H9 (cell line): ENCODE measurements at regions not wholly inside any gene's neighbourhood (a gene's known extent, or its start where the extent isn't known, plus 50 kb on each side); places are given as distances from the start of the nearest gene placed in this dataset.

Experiments used
- DNase-seq: peaks from one replicate; pipeline ENCODE4 v3.0.0-alpha.2; 2017
- H2AFZ ChIP-seq: one replicate; pipeline ENCODE4 v1.6.1; 2013; ENCODE audit warnings: mild to moderate bottlenecking, low read length, control low read depth, moderate library complexity
- H2AK5ac ChIP-seq: 2 replicates; pipeline ENCODE4 v1.6.1; 2013; ENCODE audit warnings: low read length, control low read depth, mixed read lengths; ENCODE audit not compliant: insufficient read length
- H2BK120ac ChIP-seq: one replicate; pipeline ENCODE4 v1.6.1; 2013; ENCODE audit warnings: low read depth, mild to moderate bottlenecking, low read length, control low read depth, inconsistent platforms; ENCODE audit not compliant: poor library complexity, severe bottlenecking
- H2BK12ac ChIP-seq: 2 replicates; pipeline ENCODE4 v1.6.1; 2013; ENCODE audit warnings: low read length, control low read depth, mixed read lengths, low read depth; ENCODE audit not compliant: insufficient read length
- H2BK15ac ChIP-seq: 2 replicates; pipeline ENCODE4 v1.6.1; 2013; ENCODE audit warnings: low read depth, low read length, control low read depth
- H2BK20ac ChIP-seq: one replicate; pipeline ENCODE4 v1.6.1; 2013; ENCODE audit warnings: low read depth, mild to moderate bottlenecking, low read length, control low read depth, inconsistent platforms; ENCODE audit not compliant: poor library complexity, severe bottlenecking
- H2BK5ac ChIP-seq: 2 replicates; pipeline ENCODE4 v1.6.1; 2013; ENCODE audit warnings: low read length, control low read depth, mixed read lengths; ENCODE audit not compliant: insufficient read length
- H3K14ac ChIP-seq: 2 replicates; pipeline ENCODE4 v1.6.1; 2013; ENCODE audit warnings: low read length, control low read depth; ENCODE audit not compliant: insufficient read depth
- H3K18ac ChIP-seq: 2 replicates; pipeline ENCODE4 v1.6.1; 2013; ENCODE audit warnings: low read depth, mild to moderate bottlenecking, mixed read lengths, low read length, control low read depth; ENCODE audit not compliant: insufficient read length
- H3K23ac ChIP-seq: 2 replicates; pipeline ENCODE4 v1.6.1; 2013; ENCODE audit warnings: low read length, control low read depth, mixed read lengths, low read depth; ENCODE audit not compliant: insufficient read length
- H3K23me2 ChIP-seq: 2 replicates; pipeline ENCODE4 v1.6.1; 2013; ENCODE audit warnings: low read depth, mild to moderate bottlenecking, mixed read lengths, low read length, control low read depth; ENCODE audit not compliant: insufficient read length, poor library complexity, severe bottlenecking
- H3K27ac ChIP-seq: 2 replicates; pipeline ENCODE4 v1.5.1; 2013; ENCODE audit warnings: low read length, control low read depth, mixed read lengths, low read depth; ENCODE audit not compliant: insufficient read length
- H3K27me3 ChIP-seq: 2 replicates; pipeline ENCODE4 v1.6.1; 2013; ENCODE audit warnings: low read length, control low read depth, inconsistent platforms; ENCODE audit not compliant: insufficient read depth
- H3K4ac ChIP-seq: 2 replicates; pipeline ENCODE4 v1.6.1; 2013; ENCODE audit warnings: low read depth, mild to moderate bottlenecking, control low read depth, inconsistent platforms, low read length, moderate library complexity
- H3K4me1 ChIP-seq: 2 replicates; pipeline ENCODE4 v1.6.1; 2013; ENCODE audit warnings: low read length, control low read depth, inconsistent platforms; ENCODE audit not compliant: insufficient read depth
- H3K4me2 ChIP-seq: 2 replicates; pipeline ENCODE4 v1.6.1; 2013; ENCODE audit warnings: low read length, control low read depth, mixed read lengths; ENCODE audit not compliant: insufficient read length, insufficient read depth
- H3K56ac ChIP-seq: 2 replicates; pipeline ENCODE4 v1.6.1; 2013; ENCODE audit warnings: low read depth, mild to moderate bottlenecking, mixed read lengths, low read length, control low read depth; ENCODE audit not compliant: insufficient read length
- H3K79me1 ChIP-seq: 2 replicates; pipeline ENCODE4 v1.6.1; 2013; ENCODE audit warnings: low read depth, mild to moderate bottlenecking, moderate library complexity, low read length, control low read depth, inconsistent platforms; ENCODE audit not compliant: insufficient read depth, poor library complexity, severe bottlenecking
- H3K79me2 ChIP-seq: 2 replicates; pipeline ENCODE4 v1.6.1; 2013; ENCODE audit warnings: low read length, control low read depth, inconsistent platforms; ENCODE audit not compliant: insufficient read depth
- H3K9ac ChIP-seq: 2 replicates; pipeline ENCODE4 v1.6.1; 2013; ENCODE audit warnings: low read length, control low read depth, mixed read lengths; ENCODE audit not compliant: insufficient read length; ENCODE audit errors: extremely low read depth
- H3K9me3 ChIP-seq: one replicate; pipeline ENCODE4 v1.6.1; 2013; ENCODE audit warnings: low read depth, low read length, inconsistent platforms; ENCODE audit not compliant: control insufficient read depth
- H3T11ph ChIP-seq: one replicate; pipeline ENCODE4 v1.6.1; 2013; ENCODE audit warnings: mild to moderate bottlenecking, low read length, control low read depth, inconsistent platforms
- H4K20me1 ChIP-seq: one replicate; pipeline ENCODE4 v1.6.1; 2013; ENCODE audit not compliant: control insufficient read depth, insufficient read length, insufficient read depth
- H4K5ac ChIP-seq: 2 replicates; pipeline ENCODE4 v1.6.1; 2013; ENCODE audit warnings: low read depth, mild to moderate bottlenecking, mixed read lengths, low read length, control low read depth; ENCODE audit not compliant: insufficient read length
- H4K8ac ChIP-seq: replicated peaks from 2 replicates; pipeline ENCODE4 v1.6.1; 2013; ENCODE audit warnings: low read length, control low read depth, mixed read lengths, low read depth; ENCODE audit not compliant: insufficient read length
- H4K91ac ChIP-seq: 2 replicates; pipeline ENCODE4 v1.6.1; 2013; ENCODE audit warnings: low read depth, mild to moderate bottlenecking, moderate library complexity, mixed read lengths, low read length, control low read depth; ENCODE audit not compliant: insufficient read length
- H3K27ac Mint-ChIP-seq, 3 experiments: 2 replicates in 2 of 3; 3 replicates in 1 of 3; pipeline ENCODE4 v1.8.0; 2020 to 2021; ENCODE audit warnings: mixed read lengths in 3 of 3, mild to moderate bottlenecking in 1 of 3, moderate library complexity in 1 of 3
- H3K27me3 Mint-ChIP-seq: 2 replicates; pipeline ENCODE4 v1.8.0; 2021; ENCODE audit warnings: low read depth, mild to moderate bottlenecking, moderate library complexity, mixed read lengths
- H3K36me3 Mint-ChIP-seq, 3 experiments: 2 replicates in 2 of 3; 3 replicates in 1 of 3; pipeline ENCODE4 v1.8.0; 2020 to 2021; ENCODE audit warnings: low read depth in 3 of 3, mixed read lengths in 3 of 3; ENCODE audit not compliant: insufficient read depth in 1 of 3
- H3K4me1 Mint-ChIP-seq, 2 experiments: 2 replicates each; pipeline ENCODE4 v1.8.0; 2020; ENCODE audit warnings: mixed read lengths in 2 of 2
- H3K4me3 Mint-ChIP-seq, 2 experiments: 2 replicates in 1 of 2; 3 replicates in 1 of 2; pipeline ENCODE4 v1.8.0; 2020 to 2021; ENCODE audit warnings: mild to moderate bottlenecking in 2 of 2, mixed read lengths in 2 of 2, moderate library complexity in 1 of 2
- H3K9me3 Mint-ChIP-seq, 2 experiments: 2 replicates in 1 of 2; 3 replicates in 1 of 2; pipeline ENCODE4 v1.8.0; 2020; ENCODE audit warnings: mild to moderate bottlenecking in 2 of 2, mixed read lengths in 2 of 2, moderate library complexity in 1 of 2
- CTCF ChIP-seq: fragments of 200-600 bp; sonication (generic); conservative IDR thresholded peaks from 3 replicates; pipeline ENCODE4 v1.8.0; 2021; ENCODE audit warnings: antibody characterized with exemption, mild to moderate bottlenecking
- WGBS: extraction: QIAGEN DNeasy Blood & Tissue Kit; methylation state at CpG from one replicate; pipeline ENCODE4 v1.1.7; 2013; ENCODE audit warnings: missing lambda C conversion rate, low lambda C conversion rate, mixed read lengths; ENCODE audit not compliant: insufficient read length; ENCODE audit errors: extremely low coverage; 5-methylcytosine and 5-hydroxymethylcytosine counted together

GRCh38 chr1:96059276-96059675, 662.3 kb upstream of the PTBP2 start:
- no peak for DNase-seq
- Histone ChIP-seq H3K79me2 (no peaks in the 10 kb centered on the region), H3K79me1 (no peaks in the 10 kb centered on the region), H3K14ac (no peak overlapping the region), H3K4me2 (no peak overlapping the region), H4K8ac (no peak overlapping the region), H3K9ac (no peak overlapping the region), H3K56ac (no peak overlapping the region), H3K23ac (no peak overlapping the region), H2BK5ac (no peak overlapping the region), H3K9me3 (peaks cover 12% of the 10 kb centered on the region), H2BK120ac (no peak overlapping the region), H3K18ac (no peak overlapping the region), H3K23me2 (no peaks in the 10 kb centered on the region), H3T11ph (no peak overlapping the region), H2BK20ac (no peak overlapping the region), H2BK15ac (no peak overlapping the region), H3K27me3 (no peaks in the 10 kb centered on the region), H3K27ac (no peak overlapping the region), H3K4me1 (no peaks in the 10 kb centered on the region), H4K5ac (no peak overlapping the region), H2AK5ac (no peak overlapping the region), H2BK12ac (no peak overlapping the region), H2AFZ (no peak overlapping the region), H4K20me1 (no peaks in the 10 kb centered on the region), H4K91ac (no peak overlapping the region), H3K4ac (no peak overlapping the region)
- H3K4me1 Mint-ChIP-seq, result peaks cover 13% of the 10 kb centered on the region in 2 experiments
- peaks cover 33 to 41% of the 10 kb centered on the region in 2 experiments for H3K9me3 Mint-ChIP-seq
- peaks cover 18 to 42% (median 21%) of the 10 kb centered on the region in 3 experiments for H3K36me3 Mint-ChIP-seq
- no peak for TF ChIP-seq CTCF
- no CpG with 5 or more reads among the region's 1 CpG for WGBS
- no peak overlapping the region for H3K4me3 Mint-ChIP-seq
- H3K27ac Mint-ChIP-seq, result no peak overlapping the region
- H3K27me3 Mint-ChIP-seq, result no peaks in the 10 kb centered on the region
